ENCODE measurements at regions not wholly inside any gene's neighbourhood (a gene's known extent, or its start where the extent isn't known, plus 50 kb on each side); places are given as distances from the start of the nearest gene placed in this dataset.
"Not testable (repeated sequence)": the region's sequence is repeated elsewhere in the genome, so short reads cannot be mapped to it uniquely, and the experiment has no call there.

GRCh38 chr5:100693481-100693880 is 158.3 kb downstream of the FAM174A start:
- no peak for FAIRE-seq
- no peak for DNase-seq (ENCODE audit: low spot score)

- no peak for DNase-seq (ENCODE audit: low spot score)
- FAIRE-seq = no peak
Measured at GRCh38 chr5:100694100-100694499, 158.9 kb downstream of the FAM174A start.

- no peak for FAIRE-seq
- no peak for DNase-seq (ENCODE audit: low spot score)
Measured at GRCh38 chr5:100697970-100698369, 162.8 kb downstream of the FAM174A start.

GRCh38 chr5:100706776-100707175 is 171.6 kb downstream of the FAM174A start:
- DNase-seq (ENCODE audit: low spot score) (no peak), FAIRE-seq (no peak)

GRCh38 chr5:100708645-100709171 is 173.5 kb downstream of the FAM174A start:
- FAIRE-seq = no peak
- no peak for DNase-seq (ENCODE audit: low spot score)

- FAIRE-seq = no peak
- DNase-seq (ENCODE audit: low spot score) = no peak
Measured at GRCh38 chr5:100709771-100710170, 174.6 kb downstream of the FAM174A start.

GRCh38 chr5:100714780-100715179 is 179.6 kb downstream of the FAM174A start:
- not testable (repeated sequence) for DNase-seq (ENCODE audit: low spot score)

GRCh38 chr5:100722657-100723056 is 180.4 kb downstream of the ST8SIA4 start:
- no peak for FAIRE-seq

More at GRCh38 chr5:100714780-100715179, 179.6 kb downstream of the FAM174A start:
- FAIRE-seq = not testable (repeated sequence)

GRCh38 chr5:100723229-100723628 is 179.9 kb downstream of the ST8SIA4 start:
- FAIRE-seq = no peak

More at GRCh38 chr5:100722657-100723056, 180.4 kb downstream of the ST8SIA4 start:
- no peak for DNase-seq (ENCODE audit: low spot score)

GRCh38 chr5:100726116-100726515 is 177.0 kb downstream of the ST8SIA4 start:
- FAIRE-seq (no peak), DNase-seq (ENCODE audit: low spot score) (no peak)

More at GRCh38 chr5:100723229-100723628, 179.9 kb downstream of the ST8SIA4 start:
- DNase-seq (ENCODE audit: low spot score) = no peak

GRCh38 chr5:100731768-100732167 is 171.3 kb downstream of the ST8SIA4 start:
- FAIRE-seq (no peak), DNase-seq (ENCODE audit: low spot score) (peak; percentile 8)

- FAIRE-seq (no peak), DNase-seq (ENCODE audit: low spot score) (no peak)
Measured at GRCh38 chr5:100746730-100747129, 156.4 kb downstream of the ST8SIA4 start.

GRCh38 chr5:100749771-100750284 is 153.3 kb downstream of the ST8SIA4 start:
- FAIRE-seq (no peak), DNase-seq (ENCODE audit: low spot score) (no peak)

GRCh38 chr5:100755435-100755834 is 147.6 kb downstream of the ST8SIA4 start:
- FAIRE-seq (no peak), DNase-seq (ENCODE audit: low spot score) (no peak)
